NCI-H146 (cell line): ENCODE measurements at regions not wholly inside any gene's neighbourhood (a gene's known extent, or its start where the extent isn't known, plus 50 kb on each side); places are given as distances from the start of the nearest gene placed in this dataset.

ENCODE experiments used
- DNase-seq: peaks from one replicate; lab custom pipeline; 2025; lab: John Stamatoyannopoulos, UW

DNA sequence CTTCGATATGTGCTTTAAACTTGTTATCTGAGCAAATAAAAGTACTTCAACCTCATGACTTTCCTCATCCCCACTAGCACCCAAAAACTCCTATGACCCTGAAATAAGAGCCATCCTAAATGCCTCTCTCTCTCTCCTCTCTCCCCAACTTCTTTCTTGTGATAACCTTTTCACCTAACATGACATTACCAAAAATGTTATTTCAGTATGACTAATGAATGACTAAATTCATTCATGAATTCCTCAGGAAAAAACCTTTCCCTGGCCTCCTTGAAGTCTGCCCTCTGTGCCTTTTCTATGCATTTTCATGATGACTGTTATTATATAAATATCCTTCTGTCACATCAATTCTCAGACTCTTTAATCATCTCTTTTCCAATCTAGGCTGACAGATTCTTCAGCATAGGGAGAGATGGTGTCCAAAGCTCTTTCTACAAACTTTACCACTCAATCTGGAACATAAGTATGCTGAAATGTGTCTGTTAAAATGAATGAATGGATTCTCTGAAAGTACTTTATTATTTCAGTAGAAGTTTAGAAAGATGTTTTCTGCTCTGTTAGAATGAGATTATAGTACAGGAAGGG, 114.3 kb upstream of the GGTLC1 start:
- no peak for DNase-seq

DNA sequence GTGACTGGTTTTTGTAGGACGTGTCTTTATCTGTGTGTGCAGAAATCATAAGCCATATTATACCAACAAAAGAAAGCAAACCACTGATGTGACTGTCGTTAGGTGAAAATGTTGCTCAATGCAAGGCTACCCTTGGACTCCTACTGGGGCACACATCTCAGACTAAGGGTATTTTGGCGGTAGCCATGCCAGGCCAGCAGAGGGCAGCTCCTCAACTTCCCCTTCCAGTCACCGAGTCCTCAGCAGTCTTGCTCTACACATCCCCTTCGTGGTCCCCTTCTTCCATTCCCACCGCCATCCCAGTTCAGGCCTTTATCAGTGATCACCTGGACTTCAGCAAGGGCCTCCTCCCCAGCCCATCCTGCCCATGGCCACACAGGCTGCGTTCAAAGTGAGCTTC, 113.7 kb upstream of the GGTLC1 start:
- no peak for DNase-seq

GRCh38 chr20:24100370-24101011, 111.9 kb upstream of the GGTLC1 start:
- DNase-seq = peak; percentile 28

DNA sequence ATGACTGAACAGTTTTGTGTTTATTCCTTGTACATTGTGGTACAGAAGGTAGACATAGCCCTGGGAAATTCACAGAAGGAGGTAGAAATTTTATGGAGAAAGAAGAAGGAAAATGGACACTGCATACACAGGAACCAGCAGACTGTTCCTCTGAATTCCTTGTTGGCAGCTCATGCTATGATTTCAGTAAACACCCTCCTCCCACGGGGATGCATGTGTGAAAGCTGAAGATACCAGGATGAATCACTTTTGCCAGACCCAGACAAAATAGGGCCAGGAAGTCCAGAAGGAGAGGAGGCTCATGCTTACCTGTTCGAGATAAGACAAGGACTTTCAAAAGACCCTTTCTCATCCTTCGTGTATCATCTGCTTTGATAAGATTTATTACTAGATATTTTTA, 110.3 kb upstream of the GGTLC1 start:
- no peak for DNase-seq

DNA sequence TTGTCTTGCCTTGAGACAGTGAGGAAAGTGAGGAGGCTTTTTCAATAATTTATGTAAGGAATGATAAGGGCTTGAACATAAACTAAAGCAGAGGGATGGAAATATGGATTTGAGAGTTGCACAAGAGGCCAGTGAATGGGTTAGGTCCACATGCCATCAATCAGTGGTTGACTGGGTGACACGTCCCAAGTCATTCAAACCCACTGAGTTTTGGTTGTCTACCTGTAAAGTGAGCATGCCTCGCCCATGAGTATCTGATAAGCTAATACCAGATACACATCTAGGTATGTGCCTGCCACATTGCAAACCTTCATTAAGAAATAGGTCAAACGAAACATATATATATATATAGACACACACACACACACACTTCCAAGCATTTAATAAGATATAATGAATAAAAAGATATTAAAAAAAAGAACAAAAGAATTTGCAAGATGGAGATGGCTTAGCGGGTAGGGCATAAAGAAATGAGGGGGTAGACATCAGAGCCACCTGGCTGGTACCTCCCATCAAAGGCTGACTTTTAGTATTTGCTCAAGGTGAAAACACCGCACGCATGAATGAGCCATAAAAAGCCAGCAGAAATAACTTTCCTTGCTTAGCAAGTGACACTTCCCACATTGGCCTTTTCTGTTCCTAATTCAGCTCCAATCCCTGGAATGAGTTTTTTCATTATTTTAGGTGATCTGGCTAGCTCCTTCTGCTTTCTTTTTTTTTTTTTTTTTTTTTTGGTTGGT, 109.1 kb upstream of the GGTLC1 start:
- no peak for DNase-seq

DNA sequence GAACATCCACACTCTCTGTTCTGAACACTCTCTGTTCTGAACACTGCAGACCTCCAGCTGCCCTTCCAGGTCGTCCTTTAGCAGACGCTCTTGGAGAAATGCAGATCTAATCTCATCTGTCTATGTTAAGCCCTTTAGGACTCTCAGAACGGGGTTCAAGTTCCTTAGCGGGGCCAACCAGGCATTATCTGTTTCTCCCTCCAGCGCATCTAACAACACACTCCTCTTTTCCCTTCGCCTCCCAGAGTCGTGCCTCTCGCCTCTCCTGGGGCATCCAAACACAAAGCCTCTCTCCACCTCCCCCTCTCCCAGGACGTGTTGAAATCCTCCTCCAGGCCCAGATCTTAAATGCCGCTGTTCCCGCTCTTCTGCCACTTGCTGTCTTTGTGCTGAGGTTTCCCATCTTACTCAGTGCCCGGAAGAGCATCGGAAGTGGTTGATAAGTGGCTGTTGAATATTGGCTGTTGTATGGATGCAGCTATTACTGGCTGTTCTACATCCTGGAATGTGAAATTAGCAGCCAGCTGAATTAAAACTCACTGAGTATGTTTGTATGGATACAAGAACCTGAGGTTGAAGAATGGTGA, 108.4 kb upstream of the GGTLC1 start:
- no peak for DNase-seq

- no peak for DNase-seq
These were observed 107.7 kb upstream of the GGTLC1 start for GRCh38 chr20:24096264-24096663.

- no peak for DNase-seq
These were observed 107.2 kb upstream of the GGTLC1 start for GRCh38 chr20:24095756-24096155.

DNA sequence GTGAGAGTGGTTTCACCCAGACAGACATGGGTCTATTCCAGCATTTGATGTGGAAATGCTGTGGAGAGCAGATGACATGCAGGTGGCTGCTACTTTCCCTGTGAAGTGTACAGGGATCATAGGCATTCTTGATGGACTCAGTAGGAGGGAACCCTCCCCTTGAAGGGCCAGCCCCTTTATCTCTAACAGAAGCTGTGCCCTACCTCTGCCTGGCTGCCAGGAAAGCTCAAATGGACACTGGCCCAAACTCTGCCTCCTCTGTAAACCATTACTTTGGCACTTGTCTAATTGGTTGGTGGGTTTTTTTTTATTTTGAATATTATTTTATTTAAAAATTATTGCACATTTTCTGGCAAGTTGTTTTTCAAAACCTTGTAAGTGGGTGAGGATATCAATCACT, 106.7 kb upstream of the GGTLC1 start:
- DNase-seq = no peak

GRCh38 chr20:24089576-24089975, 101.0 kb upstream of the GGTLC1 start:
- no peak for DNase-seq

- DNase-seq = no peak
These were observed 97.5 kb upstream of the GGTLC1 start for GRCh38 chr20:24086121-24086520.

DNA sequence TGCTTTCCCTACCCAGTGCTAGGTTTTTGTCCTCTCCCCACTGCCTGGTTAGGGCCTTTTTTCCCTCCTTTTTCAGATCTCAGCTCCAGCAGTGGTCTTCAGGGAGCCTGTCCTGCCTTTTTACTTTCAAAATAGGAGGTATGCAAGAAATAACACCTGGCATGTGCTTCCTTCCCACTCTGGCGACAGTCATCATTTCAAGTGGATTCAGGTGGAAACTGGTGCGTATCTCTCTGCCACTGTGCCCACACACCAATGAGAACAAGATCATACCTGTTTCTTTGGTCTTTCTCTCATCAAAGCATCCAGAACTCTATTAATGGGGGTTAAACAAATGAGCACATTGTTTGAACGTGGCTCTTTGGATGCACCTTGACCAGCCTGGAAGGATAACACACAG, 95.7 kb upstream of the GGTLC1 start:
- DNase-seq = no peak

- DNase-seq = no peak
These were observed 92.5 kb upstream of the GGTLC1 start for GRCh38 chr20:24081077-24081476.

GRCh38 chr20:24079661-24080412, 91.3 kb upstream of the GGTLC1 start:
- no peak for DNase-seq

- no peak for DNase-seq
These were observed 88.6 kb upstream of the GGTLC1 start for GRCh38 chr20:24077145-24077544.

GRCh38 chr20:24070679-24071078, 82.1 kb upstream of the GGTLC1 start:
- no peak for DNase-seq

GRCh38 chr20:24066076-24066700, 77.6 kb upstream of the GGTLC1 start:
- DNase-seq = no peak

DNA sequence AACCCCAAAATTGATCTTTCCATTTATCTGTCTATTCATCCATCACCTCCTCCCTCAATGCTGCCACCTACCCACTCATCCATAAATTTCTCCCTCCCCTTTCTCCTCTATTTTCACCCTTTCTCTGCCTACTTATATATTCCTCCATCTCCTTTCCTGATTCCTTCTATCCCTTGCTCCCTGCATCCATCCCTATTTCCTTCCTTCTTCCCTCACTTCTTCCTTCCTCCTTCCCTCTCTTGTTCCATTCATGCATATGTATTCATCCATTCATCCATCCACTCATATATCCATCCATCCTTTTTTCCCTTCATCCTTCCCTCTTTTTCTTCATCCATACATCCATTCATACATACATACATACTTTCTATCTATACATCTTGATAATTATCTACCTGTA, 76.3 kb upstream of the GGTLC1 start:
- no peak for DNase-seq

DNA sequence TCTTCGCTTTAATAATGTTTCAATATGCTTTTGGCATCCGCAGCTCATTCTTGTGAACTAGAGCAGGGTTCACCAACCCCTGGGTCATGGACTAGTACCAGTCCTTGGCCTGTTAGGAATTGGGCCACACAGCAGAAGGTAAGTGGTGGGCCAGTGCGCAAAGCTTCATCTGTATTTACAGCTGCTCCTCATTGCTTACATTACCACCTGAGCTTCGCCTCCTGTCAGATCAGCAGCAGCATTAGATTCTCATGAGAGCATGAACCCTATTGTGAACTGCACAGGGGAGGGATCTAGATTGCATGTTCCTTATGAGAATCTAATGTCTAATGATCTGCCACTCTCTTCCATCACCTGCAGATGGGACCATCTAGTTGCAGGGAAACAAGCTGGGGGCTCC, 75.5 kb upstream of the GGTLC1 start:
- DNase-seq = no peak

- DNase-seq = no peak
These were observed 74.5 kb upstream of the GGTLC1 start for GRCh38 chr20:24063100-24063499.

DNA sequence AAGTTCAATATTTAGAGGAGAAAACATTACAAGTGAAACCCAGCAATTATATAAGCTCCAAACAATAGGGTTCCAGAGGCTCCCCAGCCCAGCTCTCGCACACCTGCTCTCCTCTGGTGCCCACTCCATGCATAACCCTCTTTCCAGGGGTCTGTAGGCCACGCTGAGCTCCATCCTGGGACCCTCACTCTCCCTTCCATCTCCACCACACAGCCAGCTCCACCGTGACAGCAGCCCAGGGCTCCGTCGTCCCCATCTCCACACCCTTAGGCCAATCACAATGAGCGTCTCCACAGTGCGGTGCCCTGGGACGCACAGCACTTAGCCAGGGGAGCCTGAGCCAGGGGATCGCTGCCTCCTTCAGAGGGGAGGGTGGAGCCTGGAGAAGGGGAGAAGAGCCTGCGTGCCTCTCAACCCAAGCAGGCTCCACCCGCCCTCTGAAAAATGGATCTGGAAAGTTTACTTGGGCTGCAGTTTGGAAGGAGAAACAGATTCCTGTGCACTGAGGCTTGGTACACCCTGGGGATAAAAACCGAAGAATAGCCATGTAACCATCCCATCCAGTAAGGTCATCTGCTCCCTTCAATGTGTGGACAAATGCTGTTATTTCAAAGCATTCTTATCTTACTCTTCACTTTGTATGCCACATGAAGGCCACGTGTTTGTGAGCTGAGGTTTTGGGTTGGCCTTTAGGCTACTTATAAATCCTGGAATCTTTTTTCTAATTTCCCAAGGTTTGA, 72.4 kb upstream of the GGTLC1 start:
- no peak for DNase-seq
